ENCODE measurements at regions not wholly inside any gene's neighbourhood (a gene's known extent, or its start where the extent isn't known, plus 50 kb on each side); places are given as distances from the start of the nearest gene placed in this dataset.

DNA sequence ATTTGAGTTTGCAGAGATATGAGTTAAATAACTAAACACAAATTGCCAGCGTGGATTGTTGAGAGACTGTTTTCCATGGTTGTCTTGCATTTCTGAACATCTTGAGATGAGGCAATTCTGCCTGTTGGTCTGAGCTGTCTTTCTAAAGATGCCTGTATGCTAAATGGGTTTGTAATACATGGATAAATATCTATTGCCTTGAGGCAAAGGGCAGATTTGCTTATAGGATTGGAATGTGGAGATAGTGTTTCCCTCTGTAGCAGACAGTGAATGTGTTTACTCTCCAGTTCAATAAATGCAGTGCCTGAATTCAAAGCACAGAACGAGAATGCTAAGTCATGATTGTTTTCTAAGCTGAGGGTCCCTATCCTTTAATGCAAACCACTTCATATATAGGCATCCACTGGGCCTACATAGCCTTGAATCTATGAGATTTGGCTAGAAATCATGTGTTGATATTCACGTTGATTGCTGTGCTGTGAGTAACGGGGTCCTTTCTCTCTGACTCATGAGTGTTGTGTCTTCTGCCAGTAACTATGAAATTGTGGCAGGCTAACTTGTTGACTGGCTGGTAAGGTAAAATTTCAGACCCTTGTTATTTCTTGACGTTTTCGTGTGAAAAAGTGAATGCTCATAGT, 2554.8 kb downstream of the PCDH9 start:
- no peak overlapping the region for H3K27ac ChIP-seq
- TF ChIP-seq, protein P1, sequence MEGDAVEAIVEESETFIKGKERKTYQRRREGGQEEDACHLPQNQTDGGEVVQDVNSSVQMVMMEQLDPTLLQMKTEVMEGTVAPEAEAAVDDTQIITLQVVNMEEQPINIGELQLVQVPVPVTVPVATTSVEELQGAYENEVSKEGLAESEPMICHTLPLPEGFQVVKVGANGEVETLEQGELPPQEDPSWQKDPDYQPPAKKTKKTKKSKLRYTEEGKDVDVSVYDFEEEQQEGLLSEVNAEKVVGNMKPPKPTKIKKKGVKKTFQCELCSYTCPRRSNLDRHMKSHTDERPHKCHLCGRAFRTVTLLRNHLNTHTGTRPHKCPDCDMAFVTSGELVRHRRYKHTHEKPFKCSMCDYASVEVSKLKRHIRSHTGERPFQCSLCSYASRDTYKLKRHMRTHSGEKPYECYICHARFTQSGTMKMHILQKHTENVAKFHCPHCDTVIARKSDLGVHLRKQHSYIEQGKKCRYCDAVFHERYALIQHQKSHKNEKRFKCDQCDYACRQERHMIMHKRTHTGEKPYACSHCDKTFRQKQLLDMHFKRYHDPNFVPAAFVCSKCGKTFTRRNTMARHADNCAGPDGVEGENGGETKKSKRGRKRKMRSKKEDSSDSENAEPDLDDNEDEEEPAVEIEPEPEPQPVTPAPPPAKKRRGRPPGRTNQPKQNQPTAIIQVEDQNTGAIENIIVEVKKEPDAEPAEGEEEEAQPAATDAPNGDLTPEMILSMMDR (conservative IDR thresholded peaks at IDR 0.05; ENCODE audit: low read depth): no peak
- CTCF ChIA-PET: interaction anchor here (0.7 kb wide), 1 partner anchor 226 kb away, joined by 3 read pairs; no protein-coding TSS in a partner anchor
- POLR2A ChIA-PET (ENCODE audit: low non-redundant PET): no interaction called here
- peak; percentile 57 for DNase-seq (ENCODE audit: low spot score)

GRCh38 chr13:64674126-64674525, 2556.0 kb downstream of the PCDH9 start:
- TF ChIP-seq, protein P1 (conservative IDR thresholded peaks at IDR 0.05; ENCODE audit: low read depth): no peak
- ChIA-PET POLR2A (ENCODE audit: low non-redundant PET) (no interaction called here), CTCF (no interaction called here)
- H3K27ac ChIP-seq: no peak overlapping the region
- no peak for DNase-seq (ENCODE audit: low spot score)

GRCh38 chr13:64672751-64673150, 2557.4 kb downstream of the PCDH9 start:
- H3K27ac ChIP-seq: no peak overlapping the region
- ChIA-PET POLR2A (ENCODE audit: low non-redundant PET) (no interaction called here), CTCF (no interaction called here)
- DNase-seq (ENCODE audit: low spot score): peak; percentile 50
- TF ChIP-seq, protein P1 (conservative IDR thresholded peaks at IDR 0.05; ENCODE audit: low read depth): no peak

- DNase-seq (ENCODE audit: low spot score): no peak
- CTCF ChIA-PET: no interaction called here
- TF ChIP-seq, protein P1 (conservative IDR thresholded peaks at IDR 0.05; ENCODE audit: low read depth): no peak
- H3K27ac ChIP-seq: no peak overlapping the region
- POLR2A ChIA-PET (ENCODE audit: low non-redundant PET): no interaction called here
These were observed 2567.1 kb downstream of the PCDH9 start for GRCh38 chr13:64662887-64663593.

DNA sequence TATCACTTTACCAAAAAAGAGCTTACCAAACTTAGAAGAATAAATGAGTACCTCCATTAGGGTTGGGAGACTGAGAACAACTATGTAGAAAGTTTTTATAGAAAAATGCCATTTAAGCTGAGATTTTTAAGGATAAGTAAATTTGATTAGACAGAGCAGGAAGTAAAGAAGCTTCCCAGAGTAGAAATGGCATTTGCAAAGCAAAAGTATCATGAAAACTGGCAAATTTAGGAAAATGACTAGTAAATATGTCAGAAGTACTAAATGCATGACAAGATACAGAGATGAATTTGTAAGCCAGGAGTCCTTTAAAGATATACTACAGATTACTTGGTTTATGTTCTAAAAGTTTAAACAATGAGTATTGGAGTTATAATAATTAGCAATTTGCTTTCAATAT, 2581.8 kb downstream of the PCDH9 start:
- H3K27ac ChIP-seq: no peak overlapping the region
- POLR2A ChIA-PET (ENCODE audit: low non-redundant PET): no interaction called here
- CTCF ChIA-PET: interaction anchor here (0.6 kb wide), 1 partner anchor 400 kb away, joined by 3 read pairs; no protein-coding TSS in a partner anchor
- TF ChIP-seq, protein P1 (conservative IDR thresholded peaks at IDR 0.05; ENCODE audit: low read depth): no peak
- no peak for DNase-seq (ENCODE audit: low spot score)

DNA sequence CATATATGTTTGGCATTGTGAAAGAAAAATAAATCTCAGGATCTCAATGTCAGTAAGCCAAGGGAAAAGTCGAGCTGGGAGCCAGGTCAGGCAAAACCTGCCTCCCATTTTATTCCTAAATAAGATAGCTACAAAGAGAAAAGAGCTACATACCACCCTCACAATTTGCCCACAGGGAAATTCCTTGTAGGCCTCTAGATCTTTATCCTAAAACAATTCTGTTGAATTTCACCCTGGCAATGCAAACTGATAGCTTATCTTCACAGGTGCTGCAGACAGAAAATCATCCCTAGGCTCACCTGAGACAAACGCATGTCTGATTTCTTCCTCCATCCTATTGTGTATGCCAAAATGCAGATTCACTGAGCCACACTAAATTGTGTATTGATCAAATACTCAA, 2587.1 kb downstream of the PCDH9 start:
- DNase-seq (ENCODE audit: low spot score): no peak
- ChIA-PET CTCF (no interaction called here), POLR2A (ENCODE audit: low non-redundant PET) (no interaction called here)
- H3K27ac ChIP-seq: no peak overlapping the region
- TF ChIP-seq, protein P1 (conservative IDR thresholded peaks at IDR 0.05; ENCODE audit: low read depth): no peak
